ENCODE measurements at regions not wholly inside any gene's neighbourhood (a gene's known extent, or its start where the extent isn't known, plus 50 kb on each side); places are given as distances from the start of the nearest gene placed in this dataset.

DNA sequence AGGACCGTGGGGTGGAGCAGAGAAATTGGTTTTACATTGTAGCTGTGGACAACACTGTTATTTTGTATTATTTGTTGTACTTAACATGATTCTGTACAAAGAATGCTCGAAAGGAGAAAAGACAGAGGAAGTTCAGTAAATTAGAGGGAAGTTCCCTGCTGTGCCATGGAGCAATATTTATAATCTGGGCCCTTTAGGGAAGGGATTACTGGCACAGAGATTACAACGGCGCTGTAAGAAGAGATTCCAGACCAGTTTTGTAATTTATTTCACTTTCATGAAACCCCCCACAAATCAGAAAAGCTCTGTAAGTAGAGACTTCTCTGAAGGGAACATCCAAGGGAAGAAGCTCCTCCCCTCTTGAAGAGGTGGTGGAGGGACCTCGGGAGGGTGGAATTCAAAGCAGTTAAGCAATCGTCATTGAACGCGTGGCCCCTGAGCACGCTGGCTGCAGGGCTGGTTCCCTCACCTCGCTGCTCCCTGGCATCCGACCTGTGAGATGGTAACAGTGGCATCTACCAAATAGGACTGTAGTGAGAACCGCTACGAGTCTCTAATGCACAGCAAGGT is 113.5 kb downstream of the KLF6 start:
- no peak for DNase-seq
- H3K27ac Mint-ChIP-seq = no peak overlapping the region
- ATAC-seq = no peak
- H3K4me1 Mint-ChIP-seq = peaks cover 37% of the 10 kb centered on the region
- no peaks in the 10 kb centered on the region for H3K36me3 Mint-ChIP-seq (ENCODE audit: low read depth)
- H3K4me3 Mint-ChIP-seq = no peak overlapping the region
- H3K27me3 Mint-ChIP-seq = no peaks in the 10 kb centered on the region
- H3K9me3 Mint-ChIP-seq (ENCODE audit: low read depth) = no peaks in the 10 kb centered on the region
- intact Hi-C loops (cut with DNase I, micrococcal nuclease) = no loop called here
- POLR2A ChIA-PET = no interaction called here
- CTCF ChIA-PET = no interaction called here

DNA sequence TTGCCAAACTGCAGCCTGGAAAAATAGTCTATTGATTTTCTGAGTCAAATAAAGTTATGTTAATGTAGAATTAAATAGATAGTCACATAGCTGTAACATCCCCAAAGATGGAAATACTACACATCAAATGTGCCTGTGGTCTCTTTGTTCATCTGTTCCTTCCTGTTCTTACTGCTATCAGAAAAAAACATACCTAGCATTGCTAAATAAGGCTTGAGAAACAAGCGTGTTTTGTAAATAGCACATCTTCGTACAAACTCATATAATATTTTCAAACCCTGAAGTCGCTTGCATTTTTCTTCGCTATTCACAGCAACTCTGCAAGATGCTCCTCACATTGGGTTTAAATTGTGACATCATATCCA is 116.1 kb downstream of the KLF6 start:
- ATAC-seq (peak; percentile 54), DNase-seq (no peak)
- Mint-ChIP-seq H3K36me3 (ENCODE audit: low read depth) (no peaks in the 10 kb centered on the region), H3K27me3 (no peaks in the 10 kb centered on the region), H3K4me1 (peaks cover 41% of the 10 kb centered on the region), H3K27ac (peak overlapping the region; percentile 81), H3K9me3 (ENCODE audit: low read depth) (no peaks in the 10 kb centered on the region), H3K4me3 (peak overlapping the region; percentile 67)
- CTCF ChIA-PET = no interaction called here
- intact Hi-C loops (cut with DNase I, micrococcal nuclease) = loop anchor here (1.0 to 5.0 kb wide), 5 partner anchors 46 to 113 kb away; no protein-coding TSS in a partner anchor
- POLR2A ChIA-PET = interaction anchor here (0.5 to 0.9 kb wide), 2 partner anchors 71 to 406 kb away, joined by 3 to 4 read pairs; no protein-coding TSS in a partner anchor

DNA sequence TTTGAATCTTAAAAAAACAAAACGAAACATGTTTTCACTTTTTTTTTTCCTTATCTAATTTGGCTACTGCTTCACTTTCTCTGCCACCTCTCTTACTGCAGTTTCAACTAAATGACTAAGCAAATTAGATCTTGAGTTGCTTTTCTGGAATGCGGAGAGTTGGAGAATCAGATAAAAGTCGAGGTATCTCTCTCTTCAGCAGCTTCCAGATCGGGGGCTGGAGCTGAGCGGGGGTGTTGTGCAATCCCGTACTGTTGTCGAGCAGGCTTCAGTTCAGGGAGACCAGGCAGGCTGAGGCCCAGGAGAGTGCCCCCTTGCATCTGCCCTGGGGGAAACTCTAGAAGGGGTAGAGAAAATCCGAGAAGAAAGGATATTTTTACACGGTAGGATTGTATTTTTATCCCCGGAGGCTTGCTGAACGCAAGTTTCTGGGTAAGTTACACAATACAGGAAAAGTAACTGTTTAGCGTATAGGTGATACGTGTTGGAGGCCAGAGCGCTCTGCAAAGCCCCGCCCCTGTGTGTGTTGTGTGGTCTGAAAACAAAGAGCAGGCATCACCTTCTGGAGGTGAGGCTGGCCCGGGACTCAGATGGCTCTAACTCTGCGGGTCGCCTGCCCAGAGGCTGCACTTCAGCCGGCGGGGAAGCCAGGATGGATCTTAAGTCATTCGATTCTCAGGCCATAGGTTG is 116.6 kb downstream of the KLF6 start:
- Mint-ChIP-seq H3K36me3 (ENCODE audit: low read depth) (no peaks in the 10 kb centered on the region), H3K4me1 (peaks cover 41% of the 10 kb centered on the region), H3K4me3 (peak overlapping the region; percentile 67), H3K9me3 (ENCODE audit: low read depth) (no peaks in the 10 kb centered on the region), H3K27me3 (no peaks in the 10 kb centered on the region), H3K27ac (peak overlapping the region; percentile 81)
- ChIA-PET POLR2A (interaction anchor here (0.9 kb wide), 1 partner anchor 72 kb away, joined by 4 read pairs; no protein-coding TSS in a partner anchor), CTCF (no interaction called here)
- ATAC-seq = peak; percentile 90
- intact Hi-C loops (cut with DNase I, micrococcal nuclease) = loop anchor here (1.0 to 5.0 kb wide), 5 partner anchors 45 to 114 kb away; no protein-coding TSS in a partner anchor
- DNase-seq = peak; percentile 79

DNA sequence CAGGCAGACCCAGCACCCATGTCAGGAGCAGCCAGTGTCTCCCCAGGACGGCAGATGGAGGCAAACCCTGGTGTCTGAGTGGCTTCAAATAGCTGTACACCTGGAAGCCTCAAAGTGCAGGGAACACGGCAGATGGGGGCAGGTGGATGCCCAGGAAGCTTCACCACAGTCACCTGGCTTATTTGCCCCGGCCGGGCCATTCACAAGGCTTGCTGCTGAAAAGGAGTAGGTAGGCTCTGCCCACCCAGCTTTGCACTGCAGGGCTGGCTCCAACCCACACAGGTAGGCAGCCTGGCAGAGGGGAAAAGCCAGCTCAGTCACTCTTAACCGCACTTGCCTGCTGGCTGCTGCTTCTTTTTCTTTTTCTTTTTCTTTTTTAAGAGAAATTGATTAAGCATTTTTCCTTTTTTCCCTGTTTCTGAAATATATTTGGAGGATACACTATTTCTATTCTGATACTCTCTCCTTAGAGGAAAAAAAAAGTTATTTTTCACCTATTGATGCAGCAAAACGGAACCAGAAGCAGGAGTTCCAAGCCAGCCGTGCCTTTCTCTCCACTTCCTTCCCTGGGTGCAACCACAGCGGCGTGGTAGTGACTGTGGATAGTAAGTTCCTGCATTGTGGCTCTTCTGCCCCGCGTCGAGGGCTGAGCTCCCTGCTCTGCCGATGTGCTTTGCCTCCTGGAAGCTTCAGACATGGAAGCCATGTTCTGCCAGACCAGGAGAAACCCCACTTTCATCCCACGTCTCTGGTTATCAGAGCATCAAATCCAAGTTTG is 118.3 kb downstream of the KLF6 start:
- no peaks in the 10 kb centered on the region for H3K36me3 Mint-ChIP-seq (ENCODE audit: low read depth)
- peak; percentile 67 for DNase-seq
- H3K4me3 Mint-ChIP-seq = peak overlapping the region; percentile 60

GRCh38 chr10:3665316-3665908 is 119.6 kb downstream of the KLF6 start:
- no peaks in the 10 kb centered on the region for H3K27me3 Mint-ChIP-seq
- no peaks in the 10 kb centered on the region for H3K36me3 Mint-ChIP-seq (ENCODE audit: low read depth)
- ATAC-seq (no peak), DNase-seq (no peak)
- H3K4me3 Mint-ChIP-seq = no peak overlapping the region
- H3K4me1 Mint-ChIP-seq = peaks cover 41% of the 10 kb centered on the region
- intact Hi-C loops (cut with DNase I, micrococcal nuclease) = loop anchor here (5.0 kb wide), 4 partner anchors 97 to 117 kb away; no protein-coding TSS in a partner anchor
- no peaks in the 10 kb centered on the region for H3K9me3 Mint-ChIP-seq (ENCODE audit: low read depth)
- ChIA-PET POLR2A (no interaction called here), CTCF (no interaction called here)
- H3K27ac Mint-ChIP-seq = no peak overlapping the region

More for the DNA sequence above, 118.3 kb downstream of the KLF6 start:
- ChIA-PET CTCF (interaction anchor here (1.1 kb wide), 1 partner anchor 403 kb away, joined by 3 read pairs; no protein-coding TSS in a partner anchor), POLR2A (interaction anchor here (0.7 kb wide), 1 partner anchor 8 kb away, joined by 3 read pairs; no protein-coding TSS in a partner anchor)
- H3K4me1 Mint-ChIP-seq = peaks cover 41% of the 10 kb centered on the region
- no peaks in the 10 kb centered on the region for H3K9me3 Mint-ChIP-seq (ENCODE audit: low read depth)
- ATAC-seq = peak; percentile 55
- no peaks in the 10 kb centered on the region for H3K27me3 Mint-ChIP-seq
- intact Hi-C loops (cut with DNase I, micrococcal nuclease) = loop anchor here (5.0 kb wide), 4 partner anchors 96 to 116 kb away; no protein-coding TSS in a partner anchor
- peak overlapping the region; percentile 81 for H3K27ac Mint-ChIP-seq

- no peak overlapping the region for H3K27ac Mint-ChIP-seq
- no peaks in the 10 kb centered on the region for H3K36me3 Mint-ChIP-seq (ENCODE audit: low read depth)
These were observed 122.2 kb downstream of the KLF6 start for GRCh38 chr10:3662775-3663174.

GRCh38 chr10:3661271-3661670 is 123.7 kb downstream of the KLF6 start:
- no peaks in the 10 kb centered on the region for H3K9me3 Mint-ChIP-seq (ENCODE audit: low read depth)
- no peak overlapping the region for H3K27ac Mint-ChIP-seq
- H3K4me3 Mint-ChIP-seq = no peak overlapping the region
- DNase-seq (no peak), ATAC-seq (no peak)
- CTCF ChIA-PET = no interaction called here
- POLR2A ChIA-PET = no interaction called here
- H3K36me3 Mint-ChIP-seq (ENCODE audit: low read depth) = no peaks in the 10 kb centered on the region
- intact Hi-C loops (cut with DNase I, micrococcal nuclease) = no loop called here
- H3K4me1 Mint-ChIP-seq = peaks cover 2% of the 10 kb centered on the region
- H3K27me3 Mint-ChIP-seq = no peaks in the 10 kb centered on the region

More at GRCh38 chr10:3662775-3663174, 122.2 kb downstream of the KLF6 start:
- ATAC-seq = no peak
- POLR2A ChIA-PET = no interaction called here
- DNase-seq = no peak
- Mint-ChIP-seq H3K4me1 (peaks cover 17% of the 10 kb centered on the region), H3K9me3 (ENCODE audit: low read depth) (no peaks in the 10 kb centered on the region), H3K27me3 (no peaks in the 10 kb centered on the region), H3K4me3 (no peak overlapping the region)
- intact Hi-C loops (cut with DNase I, micrococcal nuclease) = no loop called here
- CTCF ChIA-PET = interaction anchor here (0.6 kb wide), 1 partner anchor 58 kb away, joined by 4 read pairs; no protein-coding TSS in a partner anchor

- Mint-ChIP-seq H3K4me3 (no peak overlapping the region), H3K4me1 (peaks cover 4% of the 10 kb centered on the region), H3K27me3 (no peaks in the 10 kb centered on the region), H3K36me3 (ENCODE audit: low read depth) (no peaks in the 10 kb centered on the region), H3K27ac (no peak overlapping the region), H3K9me3 (ENCODE audit: low read depth) (no peaks in the 10 kb centered on the region)
- CTCF ChIA-PET = no interaction called here
- POLR2A ChIA-PET = no interaction called here
- DNase-seq (no peak), ATAC-seq (no peak)
- intact Hi-C loops (cut with DNase I, micrococcal nuclease) = no loop called here
These were observed 124.3 kb downstream of the KLF6 start for GRCh38 chr10:3660753-3661152.

DNA sequence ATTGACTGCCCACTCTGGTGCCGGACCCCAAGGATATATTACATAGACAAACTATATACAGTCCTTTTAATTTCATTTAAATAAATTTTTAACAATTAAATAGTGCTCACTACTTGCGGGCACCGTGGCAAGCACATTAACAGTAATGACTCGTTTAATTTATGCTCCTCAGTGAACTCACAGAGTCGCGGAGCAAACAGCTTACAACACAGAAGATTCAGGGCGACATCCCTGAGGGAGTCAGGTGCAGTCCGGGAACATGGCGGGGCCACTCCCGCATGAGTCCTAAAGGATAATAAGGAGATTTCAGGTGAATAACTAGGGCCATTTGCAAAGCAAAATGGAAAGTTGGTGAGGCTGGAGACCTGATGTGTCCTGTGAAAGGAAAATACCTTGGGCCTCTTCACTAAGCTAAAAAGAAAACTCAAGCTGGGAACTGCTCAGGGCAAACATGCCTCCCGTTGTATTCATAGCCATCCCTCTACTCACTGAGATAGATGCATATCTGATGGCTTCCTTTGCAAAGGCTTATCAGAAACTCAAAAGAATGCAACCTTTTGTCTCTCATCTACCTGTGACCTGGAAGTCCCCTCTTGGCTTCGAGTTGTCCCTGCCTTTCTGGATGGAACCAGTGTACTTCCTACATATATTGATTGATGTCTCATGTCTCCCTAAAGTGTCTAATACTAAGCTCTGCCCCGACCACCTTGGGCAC is 125.6 kb downstream of the KLF6 start:
- POLR2A ChIA-PET = no interaction called here
- H3K27ac Mint-ChIP-seq = no peak overlapping the region

GRCh38 chr10:3658766-3659165 is 126.2 kb downstream of the KLF6 start:
- CTCF ChIA-PET = interaction anchor here (0.7 kb wide), 1 partner anchor 36 kb away, joined by 3 read pairs; no protein-coding TSS in a partner anchor
- ATAC-seq (no peak), DNase-seq (no peak)
- Mint-ChIP-seq H3K27me3 (peaks cover 8% of the 10 kb centered on the region), H3K36me3 (ENCODE audit: low read depth) (no peaks in the 10 kb centered on the region), H3K4me1 (peaks cover 17% of the 10 kb centered on the region), H3K9me3 (ENCODE audit: low read depth) (no peaks in the 10 kb centered on the region), H3K27ac (no peak overlapping the region), H3K4me3 (no peak overlapping the region)
- intact Hi-C loops (cut with DNase I, micrococcal nuclease) = no loop called here
- POLR2A ChIA-PET = interaction anchor here (0.6 kb wide), 1 partner anchor 8 kb away, joined by 3 read pairs; no protein-coding TSS in a partner anchor

More for the DNA sequence above, 125.6 kb downstream of the KLF6 start:
- H3K4me1 Mint-ChIP-seq = peaks cover 16% of the 10 kb centered on the region
- no peaks in the 10 kb centered on the region for H3K9me3 Mint-ChIP-seq (ENCODE audit: low read depth)
- no peak for ATAC-seq
- no peaks in the 10 kb centered on the region for H3K36me3 Mint-ChIP-seq (ENCODE audit: low read depth)
- CTCF ChIA-PET = interaction anchor here (0.7 to 1.1 kb wide), 3 partner anchors 35 to 360 kb away, joined by 3 read pairs; no protein-coding TSS in a partner anchor
- peaks cover 7% of the 10 kb centered on the region for H3K27me3 Mint-ChIP-seq
- H3K4me3 Mint-ChIP-seq = no peak overlapping the region
- DNase-seq = no peak
- intact Hi-C loops (cut with DNase I, micrococcal nuclease) = no loop called here

GRCh38 chr10:3656214-3656613 is 128.8 kb downstream of the KLF6 start:
- ChIA-PET POLR2A (no interaction called here), CTCF (interaction anchor here (0.9 kb wide), 1 partner anchor 8 kb away, joined by 4 read pairs; no protein-coding TSS in a partner anchor)
- no peak for ATAC-seq
- Mint-ChIP-seq H3K27ac (no peak overlapping the region), H3K36me3 (ENCODE audit: low read depth) (no peaks in the 10 kb centered on the region), H3K4me3 (no peak overlapping the region), H3K4me1 (peaks cover 24% of the 10 kb centered on the region), H3K27me3 (peaks cover 12% of the 10 kb centered on the region), H3K9me3 (ENCODE audit: low read depth) (no peaks in the 10 kb centered on the region)
- no peak for DNase-seq
- intact Hi-C loops (cut with DNase I, micrococcal nuclease) = no loop called here

Measured in activated CD4-positive, alpha-beta T cell treated with anti-CD3 and anti-CD28 coated beads for 36 hours (primary cell).